K562 (cell line): ENCODE measurements at regions not wholly inside any gene's neighbourhood (a gene's known extent, or its start where the extent isn't known, plus 50 kb on each side); places are given as distances from the start of the nearest gene placed in this dataset.

ENCODE experiments used
- PML ChIP-seq: IDR thresholded peaks from 2 replicates; pipeline ENCODE4 v1.6.1; 2012; ENCODE audit warnings: low read length, inconsistent platforms
- RAD21 ChIP-seq, 2 experiments: fragments of 250-450 bp in 1 of 2; fragments of 450-650 bp in 1 of 2; sonication (Bioruptor Pico) in 1 of 2; formaldehyde crosslinking in 1 of 2; IDR thresholded peaks in 1 of 2; conservative IDR thresholded peaks in 1 of 2; 2 replicates each; pipeline versions ENCODE4 v1.4.0 to v1.8.0; 2020 to 2022; ENCODE audit warnings: mild to moderate bottlenecking in 2 of 2, moderate library complexity in 1 of 2
- TF ChIP-seq, protein P1 (sequence below), 2 experiments: fragments of 450-650 bp; formaldehyde crosslinking in 1 of 2; IDR thresholded peaks; 2 replicates each; pipeline versions ENCODE4 v1.4.0 to v1.6.1; 2014 to 2020; ENCODE audit warnings: mild to moderate bottlenecking in 2 of 2, borderline replicate concordance in 1 of 2, low read depth in 1 of 2
- TF ChIP-seq, protein P2 (sequence below): fragments of 450-650 bp; IDR thresholded peaks from 2 replicates; pipeline ENCODE4 v1.7.1; 2018; ENCODE audit warnings: mild to moderate bottlenecking, low read depth; ENCODE audit not compliant: partially characterized antibody

DNA sequence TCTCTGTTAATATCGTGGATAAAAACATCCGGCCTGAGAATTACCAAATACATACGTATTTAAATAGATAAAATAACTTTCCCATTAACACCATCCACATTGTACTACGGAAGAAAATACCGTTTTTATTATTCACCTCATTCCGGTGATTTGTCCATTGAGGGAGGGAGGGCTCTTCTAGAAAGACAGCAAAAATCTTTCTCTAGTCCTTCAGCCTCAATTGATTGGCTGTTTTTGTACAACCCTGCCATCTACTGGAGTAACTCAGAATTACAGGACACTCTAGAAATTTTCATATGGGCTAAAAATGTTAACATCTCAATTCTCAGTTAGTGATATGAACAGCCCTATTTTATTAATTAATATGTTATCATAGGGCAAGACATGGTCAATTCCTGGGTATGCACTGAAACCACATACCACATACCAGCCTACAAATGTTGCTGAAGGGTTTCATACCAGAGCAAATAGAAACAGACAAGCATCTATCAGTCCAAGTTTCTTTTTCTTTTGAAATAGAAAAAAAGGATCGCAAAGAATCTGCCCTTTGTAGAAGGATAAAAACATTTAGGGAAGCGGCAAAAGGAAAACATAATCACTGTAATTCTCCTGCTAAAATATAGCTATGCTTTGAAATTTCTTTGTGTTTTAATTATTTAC is 55.8 kb upstream of the CDCA7L start (continued):
- no peak for TF ChIP-seq PML
- TF ChIP-seq, protein P1, sequence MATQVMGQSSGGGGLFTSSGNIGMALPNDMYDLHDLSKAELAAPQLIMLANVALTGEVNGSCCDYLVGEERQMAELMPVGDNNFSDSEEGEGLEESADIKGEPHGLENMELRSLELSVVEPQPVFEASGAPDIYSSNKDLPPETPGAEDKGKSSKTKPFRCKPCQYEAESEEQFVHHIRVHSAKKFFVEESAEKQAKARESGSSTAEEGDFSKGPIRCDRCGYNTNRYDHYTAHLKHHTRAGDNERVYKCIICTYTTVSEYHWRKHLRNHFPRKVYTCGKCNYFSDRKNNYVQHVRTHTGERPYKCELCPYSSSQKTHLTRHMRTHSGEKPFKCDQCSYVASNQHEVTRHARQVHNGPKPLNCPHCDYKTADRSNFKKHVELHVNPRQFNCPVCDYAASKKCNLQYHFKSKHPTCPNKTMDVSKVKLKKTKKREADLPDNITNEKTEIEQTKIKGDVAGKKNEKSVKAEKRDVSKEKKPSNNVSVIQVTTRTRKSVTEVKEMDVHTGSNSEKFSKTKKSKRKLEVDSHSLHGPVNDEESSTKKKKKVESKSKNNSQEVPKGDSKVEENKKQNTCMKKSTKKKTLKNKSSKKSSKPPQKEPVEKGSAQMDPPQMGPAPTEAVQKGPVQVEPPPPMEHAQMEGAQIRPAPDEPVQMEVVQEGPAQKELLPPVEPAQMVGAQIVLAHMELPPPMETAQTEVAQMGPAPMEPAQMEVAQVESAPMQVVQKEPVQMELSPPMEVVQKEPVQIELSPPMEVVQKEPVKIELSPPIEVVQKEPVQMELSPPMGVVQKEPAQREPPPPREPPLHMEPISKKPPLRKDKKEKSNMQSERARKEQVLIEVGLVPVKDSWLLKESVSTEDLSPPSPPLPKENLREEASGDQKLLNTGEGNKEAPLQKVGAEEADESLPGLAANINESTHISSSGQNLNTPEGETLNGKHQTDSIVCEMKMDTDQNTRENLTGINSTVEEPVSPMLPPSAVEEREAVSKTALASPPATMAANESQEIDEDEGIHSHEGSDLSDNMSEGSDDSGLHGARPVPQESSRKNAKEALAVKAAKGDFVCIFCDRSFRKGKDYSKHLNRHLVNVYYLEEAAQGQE (IDR thresholded peaks at IDR 0.05; ENCODE audit: borderline replicate concordance), result peak; percentile 54; the same call in 1 of the 2 replicates
- TF ChIP-seq, protein P1 (CRISPR knock-in tag; IDR thresholded peaks at IDR 0.05; ENCODE audit: low read depth), result no peak
- TF ChIP-seq, protein P2, sequence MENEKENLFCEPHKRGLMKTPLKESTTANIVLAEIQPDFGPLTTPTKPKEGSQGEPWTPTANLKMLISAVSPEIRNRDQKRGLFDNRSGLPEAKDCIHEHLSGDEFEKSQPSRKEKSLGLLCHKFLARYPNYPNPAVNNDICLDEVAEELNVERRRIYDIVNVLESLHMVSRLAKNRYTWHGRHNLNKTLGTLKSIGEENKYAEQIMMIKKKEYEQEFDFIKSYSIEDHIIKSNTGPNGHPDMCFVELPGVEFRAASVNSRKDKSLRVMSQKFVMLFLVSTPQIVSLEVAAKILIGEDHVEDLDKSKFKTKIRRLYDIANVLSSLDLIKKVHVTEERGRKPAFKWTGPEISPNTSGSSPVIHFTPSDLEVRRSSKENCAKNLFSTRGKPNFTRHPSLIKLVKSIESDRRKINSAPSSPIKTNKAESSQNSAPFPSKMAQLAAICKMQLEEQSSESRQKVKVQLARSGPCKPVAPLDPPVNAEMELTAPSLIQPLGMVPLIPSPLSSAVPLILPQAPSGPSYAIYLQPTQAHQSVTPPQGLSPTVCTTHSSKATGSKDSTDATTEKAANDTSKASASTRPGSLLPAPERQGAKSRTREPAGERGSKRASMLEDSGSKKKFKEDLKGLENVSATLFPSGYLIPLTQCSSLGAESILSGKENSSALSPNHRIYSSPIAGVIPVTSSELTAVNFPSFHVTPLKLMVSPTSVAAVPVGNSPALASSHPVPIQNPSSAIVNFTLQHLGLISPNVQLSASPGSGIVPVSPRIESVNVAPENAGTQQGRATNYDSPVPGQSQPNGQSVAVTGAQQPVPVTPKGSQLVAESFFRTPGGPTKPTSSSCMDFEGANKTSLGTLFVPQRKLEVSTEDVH, result no peak
- TF ChIP-seq RAD21 (CRISPR knock-in tag; conservative IDR thresholded peaks at IDR 0.05 in 1 of 2, IDR thresholded peaks at IDR 0.05 in 1 of 2), result peak; percentile 78 to 87
